ENCODE measurements at regions not wholly inside any gene's neighbourhood (a gene's known extent, or its start where the extent isn't known, plus 50 kb on each side); places are given as distances from the start of the nearest gene placed in this dataset.
"Not testable (repeated sequence)": the region's sequence is repeated elsewhere in the genome, so short reads cannot be mapped to it uniquely, and the experiment has no call there.

- no peak for DNase-seq
Observed at GRCh38 chr9:119736491-119737454, 367.5 kb upstream of the BRINP1 start.

- DNase-seq: no peak
Observed at GRCh38 chr9:119727988-119728387, 358.8 kb upstream of the BRINP1 start.

- no peak for DNase-seq
Observed at GRCh38 chr9:119726035-119726434, 356.8 kb upstream of the BRINP1 start.

- DNase-seq: no peak
Observed at GRCh38 chr9:119722384-119722783, 353.1 kb upstream of the BRINP1 start.

GRCh38 chr9:119712325-119712724 lies 343.1 kb upstream of the BRINP1 start:
- DNase-seq: no peak

- DNase-seq: no peak
Observed at GRCh38 chr9:119709431-119709830, 340.2 kb upstream of the BRINP1 start.

GRCh38 chr9:119707228-119707845 lies 338.1 kb upstream of the BRINP1 start:
- DNase-seq: no peak

- DNase-seq: no peak
Observed at GRCh38 chr9:119701651-119702050, 332.4 kb upstream of the BRINP1 start.

GRCh38 chr9:119698535-119698934 lies 329.3 kb upstream of the BRINP1 start:
- no peak for DNase-seq

- no peak for DNase-seq
Observed at GRCh38 chr9:119697996-119698395, 328.8 kb upstream of the BRINP1 start.

- DNase-seq: no peak
Observed at GRCh38 chr9:119689879-119690278, 320.6 kb upstream of the BRINP1 start.

GRCh38 chr9:119688547-119688946 lies 319.3 kb upstream of the BRINP1 start:
- no peak for DNase-seq

- no peak for DNase-seq
Observed at GRCh38 chr9:119677811-119678505, 308.7 kb upstream of the BRINP1 start.

GRCh38 chr9:119675951-119676350 lies 306.7 kb upstream of the BRINP1 start:
- no peak for DNase-seq

GRCh38 chr9:119672763-119673162 lies 303.5 kb upstream of the BRINP1 start:
- DNase-seq: not testable (repeated sequence)

- no peak for DNase-seq
Observed at GRCh38 chr9:119667916-119668315, 298.7 kb upstream of the BRINP1 start.

- no peak for DNase-seq
Observed at GRCh38 chr9:119667163-119667562, 297.9 kb upstream of the BRINP1 start.

- no peak for DNase-seq
Observed at GRCh38 chr9:119662329-119662728, 293.1 kb upstream of the BRINP1 start.

- no peak for DNase-seq
Observed at GRCh38 chr9:119652931-119653330, 283.7 kb upstream of the BRINP1 start.

GRCh38 chr9:119649205-119649604 lies 280.0 kb upstream of the BRINP1 start:
- DNase-seq: no peak

GRCh38 chr9:119639287-119639955 lies 270.2 kb upstream of the BRINP1 start:
- no peak for DNase-seq

GRCh38 chr9:119634006-119634405 lies 264.8 kb upstream of the BRINP1 start:
- no peak for DNase-seq

GRCh38 chr9:119611565-119611964 lies 242.3 kb upstream of the BRINP1 start:
- DNase-seq: no peak

Data from activated effector memory CD4-positive, alpha-beta T cell treated with Interleukin-2 at 50 U/mL for 16 hours (primary cell).